Neural cell (in vitro differentiated cells): ENCODE measurements at regions not wholly inside any gene's neighbourhood (a gene's known extent, or its start where the extent isn't known, plus 50 kb on each side); places are given as distances from the start of the nearest gene placed in this dataset.

Source experiments
- CTCF ChIP-seq: fragments of 450-650 bp; IDR thresholded peaks from 2 replicates; pipeline ENCODE4 v1.5.1; 2014; ENCODE audit warnings: antibody characterized with exemption, mild to moderate bottlenecking, moderate library complexity; ENCODE audit not compliant: poor library complexity, severe bottlenecking
- EP300 ChIP-seq: fragments of 450-650 bp; conservative IDR thresholded peaks from 2 replicates; pipeline ENCODE4 v1.6.1; 2014; ENCODE audit warnings: antibody characterized with exemption, mild to moderate bottlenecking, moderate library complexity; ENCODE audit not compliant: poor library complexity, severe bottlenecking
- EZH2 ChIP-seq: fragments of 200-600, 300-800 bp; shearing (Covaris generic), sonication (generic); IDR thresholded peaks from 2 replicates; pipeline ENCODE4 v1.6.1; 2014; ENCODE audit warnings: antibody characterized with exemption, low read length, borderline replicate concordance, mild to moderate bottlenecking; ENCODE audit not compliant: insufficient read depth, poor library complexity, severe bottlenecking
- POLR2AphosphoS5 ChIP-seq: IDR thresholded peaks from 2 replicates; pipeline ENCODE4 v1.6.1; 2012
- RAD21 ChIP-seq: fragments of 450-650 bp; conservative IDR thresholded peaks from 2 replicates; pipeline ENCODE4 v1.6.1; 2014; ENCODE audit warnings: antibody characterized with exemption, mild to moderate bottlenecking, moderate library complexity

- TF ChIP-seq CTCF (no peak), EP300 (no peak), EZH2 (no peak), RAD21 (no peak), POLR2AphosphoS5 (no peak)
Measured at GRCh38 chr2:217052856-217053577, 193.2 kb upstream of the TNP1 start.
